GM10266 (cell line): ENCODE measurements at regions not wholly inside any gene's neighbourhood (a gene's known extent, or its start where the extent isn't known, plus 50 kb on each side); places are given as distances from the start of the nearest gene placed in this dataset.
"Not testable (repeated sequence)": the region's sequence is repeated elsewhere in the genome, so short reads cannot be mapped to it uniquely, and the experiment has no call there.

Experiments
- DNase-seq: peaks from one replicate; pipeline ENCODE4 v3.0.0; 2012; ENCODE audit errors: extremely low spot score
- CTCF ChIP-seq: IDR thresholded peaks from 2 replicates; pipeline ENCODE4 v1.5.1; 2012; ENCODE audit warnings: mild to moderate bottlenecking, low read depth; ENCODE audit not compliant: control insufficient read depth, insufficient read depth; ENCODE audit errors: missing control alignments

- no peak for DNase-seq
- TF ChIP-seq CTCF = no peak
These were observed 715.3 kb downstream of the NXPH1 start for GRCh38 chr7:9148687-9149086.

- no peak for DNase-seq
- no peak for TF ChIP-seq CTCF
These were observed 716.2 kb downstream of the NXPH1 start for GRCh38 chr7:9149499-9150082.

- DNase-seq = not testable (repeated sequence)
These were observed 730.3 kb downstream of the NXPH1 start for GRCh38 chr7:9163691-9164090.

GRCh38 chr7:9175871-9176270 is 742.5 kb downstream of the NXPH1 start:
- TF ChIP-seq CTCF = no peak
- no peak for DNase-seq

- TF ChIP-seq CTCF = no peak
These were observed 747.9 kb downstream of the NXPH1 start for GRCh38 chr7:9181356-9181755.

GRCh38 chr7:9186730-9187129 is 753.3 kb downstream of the NXPH1 start:
- DNase-seq = no peak
- no peak for TF ChIP-seq CTCF

More at GRCh38 chr7:9181356-9181755, 747.9 kb downstream of the NXPH1 start:
- DNase-seq = no peak

GRCh38 chr7:9189703-9190102 is 756.3 kb downstream of the NXPH1 start:
- DNase-seq = no peak
- no peak for TF ChIP-seq CTCF

- no peak for TF ChIP-seq CTCF
These were observed 759.6 kb downstream of the NXPH1 start for GRCh38 chr7:9192969-9193368.

More at GRCh38 chr7:9192969-9193368, 759.6 kb downstream of the NXPH1 start:
- DNase-seq = no peak
